ENCODE measurements at regions not wholly inside any gene's neighbourhood (a gene's known extent, or its start where the extent isn't known, plus 50 kb on each side); places are given as distances from the start of the nearest gene placed in this dataset.

DNA sequence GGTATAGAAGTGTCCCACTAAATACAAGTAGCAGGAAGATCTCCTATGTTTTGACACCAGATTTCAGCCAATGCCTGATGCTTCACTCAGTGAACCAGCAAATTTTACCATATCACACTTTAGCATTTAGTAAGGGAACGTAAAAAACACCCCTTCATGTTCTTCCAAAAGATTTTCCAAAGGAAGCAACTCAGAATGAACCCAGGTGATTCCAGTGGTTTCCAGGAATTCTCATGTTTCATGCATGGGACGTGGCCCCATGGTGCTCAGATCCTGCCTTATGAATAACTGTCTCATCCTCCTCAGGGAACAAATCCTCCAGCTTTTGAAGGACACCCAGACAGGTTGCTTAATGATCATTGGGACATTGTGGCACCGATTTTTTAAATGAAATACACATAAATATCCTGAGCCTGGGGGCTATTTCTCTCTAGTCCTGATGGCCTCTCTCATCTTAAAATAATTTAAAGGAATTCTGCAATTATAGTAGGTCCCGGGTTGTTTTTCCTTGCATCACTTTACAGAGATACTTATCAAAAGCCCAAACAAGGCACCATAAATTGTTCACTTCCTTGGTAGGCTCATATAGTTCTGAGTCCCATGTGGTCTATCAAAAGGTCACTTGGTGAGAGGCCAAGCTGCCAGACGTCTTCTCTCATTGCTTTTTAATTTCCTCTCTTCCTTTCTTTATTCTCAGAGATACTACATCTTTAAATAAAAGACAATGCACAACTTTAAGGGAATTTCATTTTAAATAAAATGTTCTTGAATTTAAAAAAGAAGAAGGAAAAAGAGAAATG lies 261.0 kb downstream of the ZNF516 start:
- no peak for TF ChIP-seq CTCF (IDR thresholded peaks at IDR 0.05; ENCODE audit: insufficient read depth, low read depth, low read length)
- DNase-seq (ENCODE audit: low read depth), result no peak
- no peak overlapping the region for H3K4me3 ChIP-seq (ENCODE audit: low read depth, low read length)

DNA sequence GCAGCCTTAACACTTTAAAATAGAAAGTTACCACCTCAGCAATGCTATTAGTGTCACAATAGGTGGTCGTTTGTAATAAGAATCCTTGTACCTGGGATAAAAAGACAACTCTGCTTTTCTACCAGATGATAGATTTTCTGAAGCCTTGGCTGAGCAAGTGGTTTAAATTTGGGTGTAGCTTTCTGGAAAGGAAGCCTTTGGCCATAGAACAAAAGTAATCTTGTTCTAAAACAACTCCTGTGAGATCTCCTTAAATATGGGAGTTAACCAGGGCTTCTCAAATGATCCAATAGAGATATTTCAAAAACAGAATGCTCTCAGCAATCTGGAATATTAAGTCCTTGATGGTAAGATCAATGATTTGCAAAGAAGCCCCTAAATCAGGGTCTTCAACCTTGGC lies 261.6 kb downstream of the ZNF516 start:
- TF ChIP-seq CTCF (IDR thresholded peaks at IDR 0.05; ENCODE audit: insufficient read depth, low read depth, low read length), result no peak
- no peak overlapping the region for H3K4me3 ChIP-seq (ENCODE audit: low read depth, low read length)
- DNase-seq (ENCODE audit: low read depth), result no peak

DNA sequence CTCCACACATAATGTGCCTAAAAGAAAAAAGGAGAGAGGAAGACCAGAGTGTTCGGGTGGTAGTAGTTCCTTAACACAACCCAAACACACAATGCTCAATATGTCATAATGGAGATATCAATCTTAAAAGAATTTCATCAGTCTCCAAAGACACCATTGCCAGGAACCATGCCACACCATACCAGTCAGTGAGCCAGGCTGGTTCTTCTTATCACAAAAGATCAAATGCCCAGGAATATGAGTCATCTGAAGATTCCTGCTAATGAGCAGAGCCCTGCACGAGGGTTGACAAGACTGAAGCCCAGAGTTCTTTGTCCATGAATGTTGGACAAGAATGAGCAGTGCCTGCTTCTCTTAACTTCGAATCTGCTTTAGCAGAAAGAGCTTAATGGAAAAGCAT lies 262.3 kb downstream of the ZNF516 start:
- TF ChIP-seq CTCF (IDR thresholded peaks at IDR 0.05; ENCODE audit: insufficient read depth, low read depth, low read length), result no peak
- no peak for DNase-seq (ENCODE audit: low read depth)
- H3K4me3 ChIP-seq (ENCODE audit: low read depth, low read length), result no peak overlapping the region

DNA sequence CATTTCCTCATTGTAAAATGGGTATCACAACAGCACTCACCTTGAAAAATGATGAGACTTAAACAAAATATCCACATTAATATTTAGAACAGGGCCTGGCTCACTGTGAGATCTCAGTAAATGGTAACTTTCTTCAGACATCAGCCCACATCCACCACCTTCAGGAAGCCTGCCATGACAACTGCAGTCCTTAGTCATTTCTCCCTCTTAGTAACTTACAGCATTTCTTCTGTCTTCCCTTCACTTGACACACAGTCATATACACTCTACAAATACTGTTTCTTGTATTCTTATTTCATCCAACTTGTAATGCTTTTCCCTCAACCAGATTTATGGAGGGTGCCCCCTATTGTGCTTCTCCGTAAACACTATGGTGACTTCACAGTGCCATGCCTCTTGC lies 263.0 kb downstream of the ZNF516 start:
- no peak for DNase-seq (ENCODE audit: low read depth)
- H3K4me3 ChIP-seq (ENCODE audit: low read depth, low read length), result no peak overlapping the region
- no peak for TF ChIP-seq CTCF (IDR thresholded peaks at IDR 0.05; ENCODE audit: insufficient read depth, low read depth, low read length)

DNA sequence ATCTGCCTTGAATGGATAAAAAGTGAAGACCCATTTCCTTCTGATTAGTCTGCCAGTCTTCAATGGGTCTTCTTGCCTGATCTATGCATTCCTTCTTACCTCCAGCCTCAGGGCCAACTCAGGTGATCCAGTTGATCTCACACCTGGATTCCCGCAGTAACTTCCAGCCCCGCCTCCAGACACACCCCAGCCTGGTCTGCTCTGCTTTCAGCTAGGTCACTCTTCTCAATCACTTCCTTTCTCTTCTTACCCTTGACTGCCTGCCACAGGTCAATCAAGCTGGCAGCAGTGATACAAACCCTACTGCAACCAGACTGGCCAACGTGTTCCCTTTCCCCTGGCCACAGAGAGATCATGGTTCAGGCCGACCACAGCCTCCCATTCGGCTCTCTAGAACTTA lies 263.6 kb downstream of the ZNF516 start:
- DNase-seq (ENCODE audit: low read depth), result no peak
- TF ChIP-seq CTCF (IDR thresholded peaks at IDR 0.05; ENCODE audit: insufficient read depth, low read depth, low read length), result no peak
- H3K4me3 ChIP-seq (ENCODE audit: low read depth, low read length), result no peak overlapping the region

DNA sequence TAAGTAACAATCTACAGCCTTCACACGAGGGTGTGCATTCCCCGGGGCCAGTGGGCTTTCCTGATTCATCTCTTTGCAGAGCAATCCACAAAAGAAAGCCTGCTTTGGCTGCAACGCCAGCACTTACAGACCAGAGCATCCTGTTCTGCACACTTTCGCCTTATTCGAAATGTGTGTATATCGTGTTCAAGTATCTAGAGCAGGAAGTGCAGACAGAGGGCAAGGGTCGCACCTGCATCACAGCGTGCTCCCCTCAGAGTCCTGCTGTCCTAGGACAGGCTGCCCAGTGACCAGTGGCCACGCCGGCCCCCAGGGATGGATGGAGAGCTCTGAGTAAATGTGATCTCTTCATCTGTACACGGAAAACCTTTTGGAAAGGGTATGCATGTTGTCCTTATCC lies 264.3 kb downstream of the ZNF516 start:
- TF ChIP-seq CTCF (IDR thresholded peaks at IDR 0.05; ENCODE audit: insufficient read depth, low read depth, low read length), result no peak

DNA sequence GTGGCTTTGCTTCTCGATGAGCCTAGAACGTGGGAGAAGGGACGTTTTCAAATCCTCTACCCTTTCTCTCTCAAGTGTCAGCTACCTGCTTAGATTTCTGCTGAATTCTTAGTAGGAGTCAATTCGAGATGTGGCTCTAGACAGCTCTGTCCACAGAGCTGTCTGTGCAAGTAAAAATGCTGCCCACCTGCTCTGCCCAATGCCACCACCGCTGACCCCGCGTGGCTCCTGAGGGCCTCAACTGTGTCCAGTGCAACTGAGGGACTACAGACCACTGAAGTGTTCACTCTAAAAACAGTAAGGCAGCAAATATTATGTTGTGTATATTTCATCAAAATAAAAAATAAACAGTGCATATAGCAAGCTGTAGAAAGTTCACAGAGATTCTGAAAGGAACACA lies 266.3 kb downstream of the ZNF516 start:
- no peak overlapping the region for H3K4me3 ChIP-seq (ENCODE audit: low read depth, low read length)
- DNase-seq (ENCODE audit: low read depth), result no peak
- TF ChIP-seq CTCF (IDR thresholded peaks at IDR 0.05; ENCODE audit: insufficient read depth, low read depth, low read length), result no peak

More for the DNA sequence above, 264.3 kb downstream of the ZNF516 start:
- H3K4me3 ChIP-seq (ENCODE audit: low read depth, low read length), result no peak overlapping the region
- DNase-seq (ENCODE audit: low read depth), result no peak

All from fibroblast of villous mesenchyme (primary cell).